Stimulated activated naive CD4-positive, alpha-beta T cell (primary cell): ENCODE measurements at regions not wholly inside any gene's neighbourhood (a gene's known extent, or its start where the extent isn't known, plus 50 kb on each side); places are given as distances from the start of the nearest gene placed in this dataset.

ENCODE experiments used
- DNase-seq, 6 experiments: peaks; one replicate each; lab custom pipeline; 2025; lab: John Stamatoyannopoulos, UW

- no peak for DNase-seq
Measured at GRCh38 chr5:165914456-165914855, 2377.0 kb upstream of the WWC1 start.

GRCh38 chr5:165919196-165919595, 2372.2 kb upstream of the WWC1 start:
- DNase-seq: no peak

- DNase-seq: no peak
Measured at GRCh38 chr5:165920655-165921054, 2370.8 kb upstream of the WWC1 start.

GRCh38 chr5:165928971-165929370, 2362.5 kb upstream of the WWC1 start:
- DNase-seq: peak in 2 of 6 experiments; percentile 2 to 13

- DNase-seq: no peak
Measured at GRCh38 chr5:165940541-165940940, 2350.9 kb upstream of the WWC1 start.

GRCh38 chr5:165956854-165957253, 2334.6 kb upstream of the WWC1 start:
- DNase-seq: no peak

GRCh38 chr5:165981671-165982070, 2309.8 kb upstream of the WWC1 start:
- no peak for DNase-seq

- no peak for DNase-seq
Measured at GRCh38 chr5:165996201-165996875, 2295.1 kb upstream of the WWC1 start.

GRCh38 chr5:165999693-166000320, 2291.6 kb upstream of the WWC1 start:
- DNase-seq: no peak

- no peak for DNase-seq
Measured at GRCh38 chr5:166004006-166004405, 2287.4 kb upstream of the WWC1 start.

GRCh38 chr5:166013415-166013814, 2278.0 kb upstream of the WWC1 start:
- DNase-seq: no peak

- DNase-seq: no peak
Measured at GRCh38 chr5:166014256-166014655, 2277.2 kb upstream of the WWC1 start.

GRCh38 chr5:166018716-166019115, 2272.7 kb upstream of the WWC1 start:
- no peak for DNase-seq

GRCh38 chr5:166022065-166022464, 2269.4 kb upstream of the WWC1 start:
- no peak for DNase-seq

- DNase-seq: no peak
Measured at GRCh38 chr5:166024970-166025369, 2266.5 kb upstream of the WWC1 start.

- DNase-seq: no peak
Measured at GRCh38 chr5:166027582-166027981, 2263.9 kb upstream of the WWC1 start.

GRCh38 chr5:166031926-166032325, 2259.5 kb upstream of the WWC1 start:
- no peak for DNase-seq

- DNase-seq: no peak
Measured at GRCh38 chr5:166032601-166033000, 2258.8 kb upstream of the WWC1 start.

GRCh38 chr5:166045961-166046360, 2245.5 kb upstream of the WWC1 start:
- DNase-seq: no peak

- DNase-seq: no peak
Measured at GRCh38 chr5:166046956-166047355, 2244.5 kb upstream of the WWC1 start.

GRCh38 chr5:166050531-166050930, 2240.9 kb upstream of the WWC1 start:
- DNase-seq: no peak

- no peak for DNase-seq
Measured at GRCh38 chr5:166058660-166059059, 2232.8 kb upstream of the WWC1 start.

- DNase-seq: no peak
Measured at GRCh38 chr5:166062094-166062493, 2229.4 kb upstream of the WWC1 start.

- DNase-seq: no peak
Measured at GRCh38 chr5:166062719-166063118, 2228.7 kb upstream of the WWC1 start.
